HEK293 (cell line): ENCODE measurements at regions not wholly inside any gene's neighbourhood (a gene's known extent, or its start where the extent isn't known, plus 50 kb on each side); places are given as distances from the start of the nearest gene placed in this dataset.

Source experiments
- CTCF ChIP-seq: fragments of 450-650 bp; formaldehyde crosslinking; IDR thresholded peaks from 2 replicates; pipeline ENCODE4 v1.5.1; 2016; ENCODE audit warnings: missing biosample characterization, missing genetic modification characterization
- YY1 ChIP-seq: fragments of 450-650 bp; formaldehyde crosslinking; IDR thresholded peaks from 2 replicates; pipeline ENCODE4 v1.5.1; 2018; ENCODE audit warnings: missing biosample characterization, missing genetic modification characterization
- ZBTB21 ChIP-seq: fragments of 450-650 bp; formaldehyde crosslinking; IDR thresholded peaks from 2 replicates; pipeline ENCODE4 v1.5.1; 2017; ENCODE audit warnings: missing biosample characterization, missing genetic modification characterization
- ZBTB26 ChIP-seq: fragments of 450-650 bp; formaldehyde crosslinking; optimal IDR thresholded peaks from 2 replicates; pipeline ENCODE3; 2016; ENCODE audit warnings: missing biosample characterization, mild to moderate bottlenecking, missing genetic modification characterization
- ZNF292 ChIP-seq: fragments of 450-650 bp; formaldehyde crosslinking; IDR thresholded peaks from 2 replicates; pipeline ENCODE4 v1.5.1; 2016; ENCODE audit warnings: low read depth, missing biosample characterization, missing genetic modification characterization, borderline replicate concordance
- ZNF398 ChIP-seq: fragments of 450-650 bp; formaldehyde crosslinking; IDR thresholded peaks from 2 replicates; pipeline ENCODE4 v1.5.1; 2017; ENCODE audit warnings: missing biosample characterization, missing genetic modification characterization
- ZNF416 ChIP-seq: fragments of 450-650 bp; formaldehyde crosslinking; IDR thresholded peaks from 2 replicates; pipeline ENCODE4 v1.5.1; 2016; ENCODE audit warnings: missing biosample characterization, missing genetic modification characterization
- ZNF580 ChIP-seq: fragments of 450-650 bp; formaldehyde crosslinking; IDR thresholded peaks from 2 replicates; pipeline ENCODE4 v1.5.1; 2016; ENCODE audit warnings: missing biosample characterization, missing genetic modification characterization
- ZNF660 ChIP-seq: fragments of 450-650 bp; IDR thresholded peaks from 2 replicates; pipeline ENCODE4 v1.5.1; 2018; ENCODE audit warnings: missing biosample characterization, mild to moderate bottlenecking, missing genetic modification characterization
- ZNF670 ChIP-seq: fragments of 450-650 bp; formaldehyde crosslinking; IDR thresholded peaks from 2 replicates; pipeline ENCODE4 v1.5.1; 2016; ENCODE audit warnings: missing biosample characterization, missing genetic modification characterization, low read depth
- ZNF791 ChIP-seq: fragments of 450-650 bp; formaldehyde crosslinking; IDR thresholded peaks from 2 replicates; pipeline ENCODE4 v1.5.1; 2016; ENCODE audit warnings: missing biosample characterization, missing genetic modification characterization

GRCh38 chr2:12232876-12233275, 483.9 kb upstream of the TRIB2 start:
- TF ChIP-seq ZBTB26 (tag by site-specific recombination) = no peak
- no peak for TF ChIP-seq ZNF292 (tag by site-specific recombination)
- TF ChIP-seq ZNF416 (tag by site-specific recombination) = no peak
- no peak for TF ChIP-seq ZNF670 (tag by site-specific recombination)
- TF ChIP-seq YY1 (tag by site-specific recombination) = no peak
- no peak for TF ChIP-seq CTCF (tag by site-specific recombination)
- no peak for TF ChIP-seq ZNF791 (tag by site-specific recombination)
- TF ChIP-seq ZNF398 (tag by site-specific recombination) = no peak
- no peak for TF ChIP-seq ZNF660
- TF ChIP-seq ZBTB21 (tag by site-specific recombination) = no peak
- no peak for TF ChIP-seq ZNF580 (tag by site-specific recombination)
